Keratinocyte (primary cell): ENCODE measurements at regions not wholly inside any gene's neighbourhood (a gene's known extent, or its start where the extent isn't known, plus 50 kb on each side); places are given as distances from the start of the nearest gene placed in this dataset.

Experiments
- DNase-seq: peaks from one replicate; pipeline ENCODE4 v3.0.0-alpha.2; 2011; ENCODE audit warnings: low read depth, missing footprints, low spot score
- FAIRE-seq: peaks from 2 replicates; lab custom pipeline; 2011; peaks lifted over from hg19 to GRCh38; lab: Jason Lieb, UNC
- H2AFZ ChIP-seq: 2 replicates; pipeline ENCODE4 v1.6.0; 2012; ENCODE audit warnings: low read length, control low read depth, inconsistent platforms; ENCODE audit not compliant: control insufficient read depth
- H3K27ac ChIP-seq: 2 replicates; pipeline ENCODE4 v1.5.1; 2011; ENCODE audit warnings: low read length; ENCODE audit not compliant: control insufficient read depth, insufficient read depth
- H3K27me3 ChIP-seq: 3 replicates; pipeline ENCODE4 v1.6.0; 2011; ENCODE audit warnings: low read length; ENCODE audit not compliant: control insufficient read depth, insufficient read depth; ENCODE audit errors: extremely low read depth
- H3K36me3 ChIP-seq, 2 experiments: 2 replicates in 1 of 2; 3 replicates in 1 of 2; pipeline ENCODE4 v1.5.1; 2011; ENCODE audit warnings: low read length in 2 of 2, mild to moderate bottlenecking in 1 of 2; ENCODE audit not compliant: control insufficient read depth in 2 of 2, insufficient read depth in 2 of 2; ENCODE audit errors: extremely low read depth in 1 of 2
- H3K4me1 ChIP-seq: 3 replicates; pipeline ENCODE4 v1.5.1; 2011; ENCODE audit warnings: low read length; ENCODE audit not compliant: control insufficient read depth, insufficient read depth; ENCODE audit errors: extremely low read depth
- H3K4me2 ChIP-seq: 3 replicates; pipeline ENCODE4 v1.6.0; 2011; ENCODE audit warnings: low read depth, low read length; ENCODE audit not compliant: control insufficient read depth, insufficient read depth; ENCODE audit errors: extremely low read depth
- H3K4me3 ChIP-seq, 3 experiments: fragments of 200-600 bp in 1 of 3; sonication (generic) in 1 of 3; 2 replicates in 2 of 3; 3 replicates in 1 of 3; pipeline ENCODE4 v1.5.1; 2011 to 2016; ENCODE audit warnings: low read length in 3 of 3, mild to moderate bottlenecking in 3 of 3, control low read depth in 2 of 3, inconsistent platforms in 1 of 3, low read depth in 1 of 3, mixed read lengths in 1 of 3, mixed run types in 1 of 3, moderate library complexity in 1 of 3; ENCODE audit not compliant: control insufficient read depth in 2 of 3, insufficient read depth in 2 of 3; ENCODE audit errors: extremely low read depth in 1 of 3
- H3K79me2 ChIP-seq: 2 replicates; pipeline ENCODE4 v1.6.0; 2012; ENCODE audit warnings: low read length; ENCODE audit not compliant: control insufficient read depth, insufficient read depth
- H3K9ac ChIP-seq: 3 replicates; pipeline ENCODE4 v1.6.0; 2011; ENCODE audit warnings: low read length; ENCODE audit not compliant: control insufficient read depth, insufficient read depth; ENCODE audit errors: extremely low read depth
- H3K9me1 ChIP-seq: 3 replicates; pipeline ENCODE4 v1.6.0; 2011; ENCODE audit warnings: low read length; ENCODE audit not compliant: control insufficient read depth, insufficient read depth; ENCODE audit errors: extremely low read depth
- H3K9me3 ChIP-seq: 2 replicates; pipeline ENCODE4 v1.5.1; 2012; ENCODE audit warnings: low read depth, low read length; ENCODE audit not compliant: control insufficient read depth
- H4K20me1 ChIP-seq: 3 replicates; pipeline ENCODE4 v1.6.0; 2011; ENCODE audit warnings: low read length; ENCODE audit not compliant: control insufficient read depth, insufficient read depth; ENCODE audit errors: extremely low read depth
- EZH2 ChIP-seq: IDR thresholded peaks from one replicate; pipeline ENCODE4 v1.6.1; 2012; ENCODE audit warnings: inconsistent platforms, mild to moderate bottlenecking, low read length, moderate library complexity
- dilution Hi-C: fragments of 300-500 bp; cut with MboI; formaldehyde crosslinking; loops from one replicate; pipeline ENCODE4 v1.7.0; 2020; ENCODE audit warnings: low sequenced_read_pairs; ENCODE audit not compliant: extremely low pct_ligation_motif_present
- TF ChIP-seq, protein P1 (sequence below), 3 experiments: IDR thresholded peaks in 1 of 3; conservative IDR thresholded peaks in 1 of 3; optimal IDR thresholded peaks in 1 of 3; 2 replicates in 2 of 3; 3 replicates in 1 of 3; pipeline versions ENCODE3 to v1.5.1; 2011; ENCODE audit warnings: low read length in 3 of 3, mild to moderate bottlenecking in 3 of 3, moderate library complexity in 2 of 3, control low read depth in 1 of 3, inconsistent platforms in 1 of 3; ENCODE audit not compliant: insufficient read depth in 2 of 3; ENCODE audit errors: extremely low read depth in 1 of 3

DNA sequence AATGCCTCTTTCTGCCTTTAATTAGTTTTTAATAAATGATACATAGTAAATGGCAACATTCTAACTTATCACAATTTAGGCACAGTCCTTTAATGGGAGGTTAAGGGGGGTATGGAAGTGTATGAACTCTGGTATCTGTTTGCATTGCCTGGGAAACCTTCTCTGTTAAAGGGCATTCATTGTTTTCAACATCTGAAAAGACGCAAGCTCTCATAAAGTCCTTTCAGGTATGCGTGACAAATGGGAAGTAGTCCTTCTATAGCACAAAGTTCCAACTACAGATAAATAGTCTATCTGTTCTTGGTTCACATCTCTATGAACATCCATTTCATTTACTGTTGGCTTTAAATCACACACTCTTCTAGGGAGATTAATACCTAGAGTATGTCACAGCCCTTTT lies 298.0 kb upstream of the PMFBP1 start:
- Histone ChIP-seq H3K4me2 (no peak overlapping the region), H3K27me3 (no peaks in the 10 kb centered on the region), H3K9me3 (no peaks in the 10 kb centered on the region), H3K4me1 (no peaks in the 10 kb centered on the region), H3K4me3 (no peak overlapping the region), H3K9me1 (no peaks in the 10 kb centered on the region), H3K79me2 (no peaks in the 10 kb centered on the region), H3K36me3 (no peaks in the 10 kb centered on the region), H3K27ac (no peak overlapping the region), H4K20me1 (no peaks in the 10 kb centered on the region), H2AFZ (no peak overlapping the region), H3K9ac (no peak overlapping the region)
- dilution Hi-C loops: no loop called here
- FAIRE-seq: no peak
- DNase-seq: no peak
- TF ChIP-seq, protein P1, sequence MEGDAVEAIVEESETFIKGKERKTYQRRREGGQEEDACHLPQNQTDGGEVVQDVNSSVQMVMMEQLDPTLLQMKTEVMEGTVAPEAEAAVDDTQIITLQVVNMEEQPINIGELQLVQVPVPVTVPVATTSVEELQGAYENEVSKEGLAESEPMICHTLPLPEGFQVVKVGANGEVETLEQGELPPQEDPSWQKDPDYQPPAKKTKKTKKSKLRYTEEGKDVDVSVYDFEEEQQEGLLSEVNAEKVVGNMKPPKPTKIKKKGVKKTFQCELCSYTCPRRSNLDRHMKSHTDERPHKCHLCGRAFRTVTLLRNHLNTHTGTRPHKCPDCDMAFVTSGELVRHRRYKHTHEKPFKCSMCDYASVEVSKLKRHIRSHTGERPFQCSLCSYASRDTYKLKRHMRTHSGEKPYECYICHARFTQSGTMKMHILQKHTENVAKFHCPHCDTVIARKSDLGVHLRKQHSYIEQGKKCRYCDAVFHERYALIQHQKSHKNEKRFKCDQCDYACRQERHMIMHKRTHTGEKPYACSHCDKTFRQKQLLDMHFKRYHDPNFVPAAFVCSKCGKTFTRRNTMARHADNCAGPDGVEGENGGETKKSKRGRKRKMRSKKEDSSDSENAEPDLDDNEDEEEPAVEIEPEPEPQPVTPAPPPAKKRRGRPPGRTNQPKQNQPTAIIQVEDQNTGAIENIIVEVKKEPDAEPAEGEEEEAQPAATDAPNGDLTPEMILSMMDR (optimal IDR thresholded peaks at IDR 0.05 in 1 of 3, IDR thresholded peaks at IDR 0.05 in 1 of 3, conservative IDR thresholded peaks at IDR 0.05 in 1 of 3; ENCODE audit: extremely low read depth in 1 of 3, insufficient read depth in 2 of 3, low read length in 3 of 3): no peak

DNA sequence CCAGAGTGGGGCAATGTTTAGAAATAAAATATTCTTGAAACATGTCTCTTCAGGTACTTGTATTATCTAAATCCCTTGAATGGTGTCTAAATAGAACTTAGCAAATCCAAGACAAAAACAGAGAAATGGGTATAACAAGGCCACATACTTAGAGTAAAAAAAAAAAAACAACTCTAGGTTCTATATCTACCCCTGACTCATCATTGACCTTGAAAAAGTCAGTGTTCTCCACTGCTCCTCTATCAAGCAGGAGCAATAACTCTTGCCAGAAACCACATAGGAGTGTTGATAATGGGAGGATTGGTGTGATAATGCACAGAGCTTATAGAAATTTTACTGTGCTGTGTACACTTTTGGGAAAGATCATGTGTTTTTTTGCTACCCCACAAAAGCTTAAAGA lies 296.6 kb upstream of the PMFBP1 start:
- no peak for FAIRE-seq

More for the DNA sequence above, 296.6 kb upstream of the PMFBP1 start:
- no peak for DNase-seq
- no peaks in the 10 kb centered on the region for H3K36me3 ChIP-seq
- H3K9me3 ChIP-seq: no peaks in the 10 kb centered on the region
- no peak for TF ChIP-seq EZH2
- TF ChIP-seq, protein P1 (optimal IDR thresholded peaks at IDR 0.05 in 1 of 3, IDR thresholded peaks at IDR 0.05 in 1 of 3, conservative IDR thresholded peaks at IDR 0.05 in 1 of 3; ENCODE audit: extremely low read depth in 1 of 3, insufficient read depth in 2 of 3, low read length in 3 of 3): no peak
- H3K27ac ChIP-seq: no peak overlapping the region
- H4K20me1 ChIP-seq: no peaks in the 10 kb centered on the region
- no peak overlapping the region for H2AFZ ChIP-seq
- H3K4me2 ChIP-seq: no peak overlapping the region
- H3K4me3 ChIP-seq: no peak overlapping the region
- H3K4me1 ChIP-seq: no peaks in the 10 kb centered on the region
- H3K9ac ChIP-seq: no peak overlapping the region
- no peaks in the 10 kb centered on the region for H3K9me1 ChIP-seq
- H3K27me3 ChIP-seq: no peaks in the 10 kb centered on the region
- no peaks in the 10 kb centered on the region for H3K79me2 ChIP-seq
- dilution Hi-C loops: no loop called here
